Retinal pigment epithelial cell (primary cell): ENCODE measurements at regions not wholly inside any gene's neighbourhood (a gene's known extent, or its start where the extent isn't known, plus 50 kb on each side); places are given as distances from the start of the nearest gene placed in this dataset.

Experiments used
- DNase-seq: peaks from one replicate; pipeline ENCODE4 v3.0.0-alpha.2; 2010; ENCODE audit warnings: low read depth
- H3K4me3 ChIP-seq: 2 replicates; pipeline ENCODE4 v1.5.1; 2011; ENCODE audit warnings: mild to moderate bottlenecking, low read length, control low read depth, moderate library complexity
- TF ChIP-seq, protein P1 (sequence below): conservative IDR thresholded peaks from 2 replicates; pipeline ENCODE4 v1.5.1; 2011; ENCODE audit warnings: low read depth, low read length, control low read depth, inconsistent platforms

GRCh38 chr3:182728238-182728637 is 65.1 kb upstream of the ATP11B start:
- no peak overlapping the region for H3K4me3 ChIP-seq
- TF ChIP-seq, protein P1, sequence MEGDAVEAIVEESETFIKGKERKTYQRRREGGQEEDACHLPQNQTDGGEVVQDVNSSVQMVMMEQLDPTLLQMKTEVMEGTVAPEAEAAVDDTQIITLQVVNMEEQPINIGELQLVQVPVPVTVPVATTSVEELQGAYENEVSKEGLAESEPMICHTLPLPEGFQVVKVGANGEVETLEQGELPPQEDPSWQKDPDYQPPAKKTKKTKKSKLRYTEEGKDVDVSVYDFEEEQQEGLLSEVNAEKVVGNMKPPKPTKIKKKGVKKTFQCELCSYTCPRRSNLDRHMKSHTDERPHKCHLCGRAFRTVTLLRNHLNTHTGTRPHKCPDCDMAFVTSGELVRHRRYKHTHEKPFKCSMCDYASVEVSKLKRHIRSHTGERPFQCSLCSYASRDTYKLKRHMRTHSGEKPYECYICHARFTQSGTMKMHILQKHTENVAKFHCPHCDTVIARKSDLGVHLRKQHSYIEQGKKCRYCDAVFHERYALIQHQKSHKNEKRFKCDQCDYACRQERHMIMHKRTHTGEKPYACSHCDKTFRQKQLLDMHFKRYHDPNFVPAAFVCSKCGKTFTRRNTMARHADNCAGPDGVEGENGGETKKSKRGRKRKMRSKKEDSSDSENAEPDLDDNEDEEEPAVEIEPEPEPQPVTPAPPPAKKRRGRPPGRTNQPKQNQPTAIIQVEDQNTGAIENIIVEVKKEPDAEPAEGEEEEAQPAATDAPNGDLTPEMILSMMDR = no peak
- DNase-seq = no peak

- TF ChIP-seq, protein P1 = no peak
- DNase-seq = no peak
- no peak overlapping the region for H3K4me3 ChIP-seq
Observed at GRCh38 chr3:182729903-182730674, 63.2 kb upstream of the ATP11B start.

- H3K4me3 ChIP-seq = no peak overlapping the region
- TF ChIP-seq, protein P1 = no peak
- DNase-seq = no peak
Observed at GRCh38 chr3:182730675-182731042, 62.6 kb upstream of the ATP11B start.

DNA sequence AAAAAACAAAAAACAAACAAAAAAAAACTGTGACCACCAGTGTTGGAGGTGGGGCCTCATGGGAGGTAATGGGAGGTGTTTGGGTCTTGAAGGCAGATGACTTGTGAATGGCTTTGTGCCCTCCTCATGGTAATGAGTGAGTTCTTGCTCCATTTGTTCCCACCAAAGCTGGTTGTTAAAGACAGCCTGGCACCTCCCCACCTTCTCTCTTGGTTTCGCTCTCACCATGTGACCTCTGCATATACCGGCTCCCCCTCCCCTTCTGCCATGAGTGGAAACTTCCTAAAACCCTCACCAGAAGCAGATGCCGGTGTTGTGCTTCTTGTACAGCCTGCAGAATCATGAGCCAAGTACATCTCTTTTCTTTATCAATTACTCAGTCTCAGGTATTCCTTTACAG is 61.5 kb upstream of the ATP11B start:
- DNase-seq = no peak
- TF ChIP-seq, protein P1 = no peak
- H3K4me3 ChIP-seq = no peak overlapping the region

- no peak overlapping the region for H3K4me3 ChIP-seq
- no peak for DNase-seq
- TF ChIP-seq, protein P1 = no peak
Observed at GRCh38 chr3:182732232-182733015, 60.9 kb upstream of the ATP11B start.

- DNase-seq = no peak
- TF ChIP-seq, protein P1 = no peak
- no peak overlapping the region for H3K4me3 ChIP-seq
Observed at GRCh38 chr3:182735672-182736071, 57.6 kb upstream of the ATP11B start.
